Ovary (tissue), 3 donors: ENCODE measurements at regions not wholly inside any gene's neighbourhood (a gene's known extent, or its start where the extent isn't known, plus 50 kb on each side); places are given as distances from the start of the nearest gene placed in this dataset.

Source experiments
- EP300 ChIP-seq: sonication (generic); formaldehyde crosslinking; IDR thresholded peaks from one replicate; pipeline ENCODE4 v1.6.1; 2017; ENCODE audit warnings: antibody characterized with exemption
- POLR2A ChIP-seq: fragments of 450-650 bp; IDR thresholded peaks from one replicate; pipeline ENCODE4 v1.6.1; 2017; ENCODE audit warnings: antibody characterized with exemption, mild to moderate bottlenecking, moderate library complexity
- TF ChIP-seq, protein P1 (sequence below), 3 donors: fragments of 450-650 bp in 2 of 3; fragments of 200-600 bp in 1 of 3; IDR thresholded peaks; one replicate each; pipeline versions ENCODE4 v1.5.1 to v1.8.0; 2016 to 2022; ENCODE audit warnings: antibody characterized with exemption in 3 of 3, mild to moderate bottlenecking in 1 of 3
- donor health status: DM: no; HTN: no; CAD: no.

DNA sequence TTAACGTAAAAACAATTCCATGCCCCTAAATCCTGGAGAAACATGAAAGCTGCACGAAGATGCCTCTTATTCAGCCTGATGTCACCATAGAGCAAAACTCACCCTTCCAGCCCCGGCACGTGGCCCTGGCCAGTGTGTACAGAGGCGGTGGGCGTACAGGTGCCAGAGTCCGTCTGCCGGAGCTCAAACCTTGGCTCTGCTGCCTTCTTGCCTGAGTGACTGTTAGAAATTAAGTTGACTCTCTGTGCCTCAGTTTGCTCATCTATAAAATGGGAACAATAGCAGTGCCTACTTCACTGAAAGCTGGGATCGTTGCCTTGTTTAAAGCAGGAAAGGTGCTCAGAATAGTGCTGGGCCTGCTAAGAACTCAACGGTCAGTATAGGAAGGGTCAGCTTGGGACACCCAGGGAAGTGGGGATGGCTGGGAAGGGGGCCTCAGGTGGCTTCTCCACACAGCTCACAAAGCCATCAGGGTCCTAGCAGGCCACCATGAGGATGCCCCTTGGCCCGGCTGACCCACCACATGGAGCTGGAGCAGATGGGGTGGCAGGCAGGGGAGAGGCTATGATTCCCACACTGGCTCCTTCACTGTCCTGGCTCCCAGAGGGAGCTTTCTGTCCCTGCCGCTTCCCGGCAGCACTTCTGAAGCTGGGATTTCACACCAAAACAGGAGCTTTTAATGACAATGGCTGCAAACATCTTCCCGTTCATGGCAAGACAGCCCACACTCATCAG lies 237.2 kb downstream of the NPHP4 start:
- TF ChIP-seq, protein P1, sequence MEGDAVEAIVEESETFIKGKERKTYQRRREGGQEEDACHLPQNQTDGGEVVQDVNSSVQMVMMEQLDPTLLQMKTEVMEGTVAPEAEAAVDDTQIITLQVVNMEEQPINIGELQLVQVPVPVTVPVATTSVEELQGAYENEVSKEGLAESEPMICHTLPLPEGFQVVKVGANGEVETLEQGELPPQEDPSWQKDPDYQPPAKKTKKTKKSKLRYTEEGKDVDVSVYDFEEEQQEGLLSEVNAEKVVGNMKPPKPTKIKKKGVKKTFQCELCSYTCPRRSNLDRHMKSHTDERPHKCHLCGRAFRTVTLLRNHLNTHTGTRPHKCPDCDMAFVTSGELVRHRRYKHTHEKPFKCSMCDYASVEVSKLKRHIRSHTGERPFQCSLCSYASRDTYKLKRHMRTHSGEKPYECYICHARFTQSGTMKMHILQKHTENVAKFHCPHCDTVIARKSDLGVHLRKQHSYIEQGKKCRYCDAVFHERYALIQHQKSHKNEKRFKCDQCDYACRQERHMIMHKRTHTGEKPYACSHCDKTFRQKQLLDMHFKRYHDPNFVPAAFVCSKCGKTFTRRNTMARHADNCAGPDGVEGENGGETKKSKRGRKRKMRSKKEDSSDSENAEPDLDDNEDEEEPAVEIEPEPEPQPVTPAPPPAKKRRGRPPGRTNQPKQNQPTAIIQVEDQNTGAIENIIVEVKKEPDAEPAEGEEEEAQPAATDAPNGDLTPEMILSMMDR (IDR thresholded peaks at IDR 0.05), result no peak
- TF ChIP-seq POLR2A, result no peak
- TF ChIP-seq EP300, result no peak
